GM12891 (cell line): ENCODE measurements at regions not wholly inside any gene's neighbourhood (a gene's known extent, or its start where the extent isn't known, plus 50 kb on each side); places are given as distances from the start of the nearest gene placed in this dataset.

Source experiments
- POLR2A ChIP-seq: IDR thresholded peaks from 2 replicates; pipeline ENCODE4 v1.6.1; 2011; ENCODE audit warnings: low read depth, low read length, control low read depth
- POLR2AphosphoS5 ChIP-seq: IDR thresholded peaks from 2 replicates; pipeline ENCODE4 v1.6.1; 2011; ENCODE audit warnings: low read depth, low read length, control low read depth
- SPI1 ChIP-seq: IDR thresholded peaks from 2 replicates; pipeline ENCODE4 v1.6.1; 2011; ENCODE audit warnings: low read depth, low read length, control low read depth
- TAF1 ChIP-seq: IDR thresholded peaks from 2 replicates; pipeline ENCODE4 v1.6.1; 2011; ENCODE audit warnings: low read depth, low read length, control low read depth

- TF ChIP-seq POLR2AphosphoS5 (no peak), TAF1 (no peak), POLR2A (no peak), SPI1 (no peak)
Observed at GRCh38 chr11:103832762-103833161, 203.7 kb upstream of the DDI1 start.
